H9 (cell line): ENCODE measurements at regions not wholly inside any gene's neighbourhood (a gene's known extent, or its start where the extent isn't known, plus 50 kb on each side); places are given as distances from the start of the nearest gene placed in this dataset.

Experiments
- DNase-seq: peaks from one replicate; pipeline ENCODE4 v3.0.0-alpha.2; 2017
- H2AFZ ChIP-seq: one replicate; pipeline ENCODE4 v1.6.1; 2013; ENCODE audit warnings: mild to moderate bottlenecking, low read length, control low read depth, moderate library complexity
- H2AK5ac ChIP-seq: 2 replicates; pipeline ENCODE4 v1.6.1; 2013; ENCODE audit warnings: low read length, control low read depth, mixed read lengths; ENCODE audit not compliant: insufficient read length
- H2BK120ac ChIP-seq: one replicate; pipeline ENCODE4 v1.6.1; 2013; ENCODE audit warnings: low read depth, mild to moderate bottlenecking, low read length, control low read depth, inconsistent platforms; ENCODE audit not compliant: poor library complexity, severe bottlenecking
- H2BK12ac ChIP-seq: 2 replicates; pipeline ENCODE4 v1.6.1; 2013; ENCODE audit warnings: low read length, control low read depth, mixed read lengths, low read depth; ENCODE audit not compliant: insufficient read length
- H2BK15ac ChIP-seq: 2 replicates; pipeline ENCODE4 v1.6.1; 2013; ENCODE audit warnings: low read depth, low read length, control low read depth
- H2BK20ac ChIP-seq: one replicate; pipeline ENCODE4 v1.6.1; 2013; ENCODE audit warnings: low read depth, mild to moderate bottlenecking, low read length, control low read depth, inconsistent platforms; ENCODE audit not compliant: poor library complexity, severe bottlenecking
- H2BK5ac ChIP-seq: 2 replicates; pipeline ENCODE4 v1.6.1; 2013; ENCODE audit warnings: low read length, control low read depth, mixed read lengths; ENCODE audit not compliant: insufficient read length
- H3K14ac ChIP-seq: 2 replicates; pipeline ENCODE4 v1.6.1; 2013; ENCODE audit warnings: low read length, control low read depth; ENCODE audit not compliant: insufficient read depth
- H3K18ac ChIP-seq: 2 replicates; pipeline ENCODE4 v1.6.1; 2013; ENCODE audit warnings: low read depth, mild to moderate bottlenecking, mixed read lengths, low read length, control low read depth; ENCODE audit not compliant: insufficient read length
- H3K23ac ChIP-seq: 2 replicates; pipeline ENCODE4 v1.6.1; 2013; ENCODE audit warnings: low read length, control low read depth, mixed read lengths, low read depth; ENCODE audit not compliant: insufficient read length
- H3K23me2 ChIP-seq: 2 replicates; pipeline ENCODE4 v1.6.1; 2013; ENCODE audit warnings: low read depth, mild to moderate bottlenecking, mixed read lengths, low read length, control low read depth; ENCODE audit not compliant: insufficient read length, poor library complexity, severe bottlenecking
- H3K27ac ChIP-seq: 2 replicates; pipeline ENCODE4 v1.5.1; 2013; ENCODE audit warnings: low read length, control low read depth, mixed read lengths, low read depth; ENCODE audit not compliant: insufficient read length
- H3K27me3 ChIP-seq: 2 replicates; pipeline ENCODE4 v1.6.1; 2013; ENCODE audit warnings: low read length, control low read depth, inconsistent platforms; ENCODE audit not compliant: insufficient read depth
- H3K4ac ChIP-seq: 2 replicates; pipeline ENCODE4 v1.6.1; 2013; ENCODE audit warnings: low read depth, mild to moderate bottlenecking, control low read depth, inconsistent platforms, low read length, moderate library complexity
- H3K4me1 ChIP-seq: 2 replicates; pipeline ENCODE4 v1.6.1; 2013; ENCODE audit warnings: low read length, control low read depth, inconsistent platforms; ENCODE audit not compliant: insufficient read depth
- H3K4me2 ChIP-seq: 2 replicates; pipeline ENCODE4 v1.6.1; 2013; ENCODE audit warnings: low read length, control low read depth, mixed read lengths; ENCODE audit not compliant: insufficient read length, insufficient read depth
- H3K56ac ChIP-seq: 2 replicates; pipeline ENCODE4 v1.6.1; 2013; ENCODE audit warnings: low read depth, mild to moderate bottlenecking, mixed read lengths, low read length, control low read depth; ENCODE audit not compliant: insufficient read length
- H3K79me1 ChIP-seq: 2 replicates; pipeline ENCODE4 v1.6.1; 2013; ENCODE audit warnings: low read depth, mild to moderate bottlenecking, moderate library complexity, low read length, control low read depth, inconsistent platforms; ENCODE audit not compliant: insufficient read depth, poor library complexity, severe bottlenecking
- H3K79me2 ChIP-seq: 2 replicates; pipeline ENCODE4 v1.6.1; 2013; ENCODE audit warnings: low read length, control low read depth, inconsistent platforms; ENCODE audit not compliant: insufficient read depth
- H3K9ac ChIP-seq: 2 replicates; pipeline ENCODE4 v1.6.1; 2013; ENCODE audit warnings: low read length, control low read depth, mixed read lengths; ENCODE audit not compliant: insufficient read length; ENCODE audit errors: extremely low read depth
- H3K9me3 ChIP-seq: one replicate; pipeline ENCODE4 v1.6.1; 2013; ENCODE audit warnings: low read depth, low read length, inconsistent platforms; ENCODE audit not compliant: control insufficient read depth
- H3T11ph ChIP-seq: one replicate; pipeline ENCODE4 v1.6.1; 2013; ENCODE audit warnings: mild to moderate bottlenecking, low read length, control low read depth, inconsistent platforms
- H4K20me1 ChIP-seq: one replicate; pipeline ENCODE4 v1.6.1; 2013; ENCODE audit not compliant: control insufficient read depth, insufficient read length, insufficient read depth
- H4K5ac ChIP-seq: 2 replicates; pipeline ENCODE4 v1.6.1; 2013; ENCODE audit warnings: low read depth, mild to moderate bottlenecking, mixed read lengths, low read length, control low read depth; ENCODE audit not compliant: insufficient read length
- H4K8ac ChIP-seq: replicated peaks from 2 replicates; pipeline ENCODE4 v1.6.1; 2013; ENCODE audit warnings: low read length, control low read depth, mixed read lengths, low read depth; ENCODE audit not compliant: insufficient read length
- H4K91ac ChIP-seq: 2 replicates; pipeline ENCODE4 v1.6.1; 2013; ENCODE audit warnings: low read depth, mild to moderate bottlenecking, moderate library complexity, mixed read lengths, low read length, control low read depth; ENCODE audit not compliant: insufficient read length
- H3K27ac Mint-ChIP-seq, 3 experiments: 2 replicates in 2 of 3; 3 replicates in 1 of 3; pipeline ENCODE4 v1.8.0; 2020 to 2021; ENCODE audit warnings: mixed read lengths in 3 of 3, mild to moderate bottlenecking in 1 of 3, moderate library complexity in 1 of 3
- H3K27me3 Mint-ChIP-seq: 2 replicates; pipeline ENCODE4 v1.8.0; 2021; ENCODE audit warnings: low read depth, mild to moderate bottlenecking, moderate library complexity, mixed read lengths
- H3K36me3 Mint-ChIP-seq, 3 experiments: 2 replicates in 2 of 3; 3 replicates in 1 of 3; pipeline ENCODE4 v1.8.0; 2020 to 2021; ENCODE audit warnings: low read depth in 3 of 3, mixed read lengths in 3 of 3; ENCODE audit not compliant: insufficient read depth in 1 of 3
- H3K4me1 Mint-ChIP-seq, 2 experiments: 2 replicates each; pipeline ENCODE4 v1.8.0; 2020; ENCODE audit warnings: mixed read lengths in 2 of 2
- H3K4me3 Mint-ChIP-seq, 2 experiments: 2 replicates in 1 of 2; 3 replicates in 1 of 2; pipeline ENCODE4 v1.8.0; 2020 to 2021; ENCODE audit warnings: mild to moderate bottlenecking in 2 of 2, mixed read lengths in 2 of 2, moderate library complexity in 1 of 2
- H3K9me3 Mint-ChIP-seq, 2 experiments: 2 replicates in 1 of 2; 3 replicates in 1 of 2; pipeline ENCODE4 v1.8.0; 2020; ENCODE audit warnings: mild to moderate bottlenecking in 2 of 2, mixed read lengths in 2 of 2, moderate library complexity in 1 of 2
- CTCF ChIP-seq: fragments of 200-600 bp; sonication (generic); conservative IDR thresholded peaks from 3 replicates; pipeline ENCODE4 v1.8.0; 2021; ENCODE audit warnings: antibody characterized with exemption, mild to moderate bottlenecking
- WGBS: extraction: QIAGEN DNeasy Blood & Tissue Kit; methylation state at CpG from one replicate; pipeline ENCODE4 v1.1.7; 2013; ENCODE audit warnings: missing lambda C conversion rate, low lambda C conversion rate, mixed read lengths; ENCODE audit not compliant: insufficient read length; ENCODE audit errors: extremely low coverage; 5-methylcytosine and 5-hydroxymethylcytosine counted together

GRCh38 chr9:126159430-126160060 lies 167.1 kb upstream of the MVB12B start:
- Mint-ChIP-seq H3K27ac (no peak overlapping the region), H3K36me3 (no peaks in the 10 kb centered on the region; a peak in 2 of 7 replicates), H3K4me1 (peaks cover 8% of the 10 kb centered on the region in 2 experiments), H3K9me3 (no peaks in the 10 kb centered on the region; a peak in 1 of 5 replicates), H3K4me3 (no peak overlapping the region), H3K27me3 (peaks cover 15% of the 10 kb centered on the region)
- Histone ChIP-seq H2BK20ac (no peak overlapping the region), H3K56ac (no peak overlapping the region), H3K27ac (no peak overlapping the region), H3K4me2 (no peak overlapping the region), H3K4ac (no peak overlapping the region), H4K5ac (no peak overlapping the region), H3K79me2 (no peaks in the 10 kb centered on the region), H4K91ac (no peak overlapping the region), H2BK15ac (no peak overlapping the region), H2BK5ac (no peak overlapping the region), H2BK12ac (no peak overlapping the region), H4K8ac (no peak overlapping the region), H2AK5ac (no peak overlapping the region), H2AFZ (no peak overlapping the region), H3K18ac (no peak overlapping the region), H3K14ac (no peak overlapping the region), H3K4me1 (peaks cover 2% of the 10 kb centered on the region; the same call in 1 of the 2 replicates), H3K9me3 (no peaks in the 10 kb centered on the region), H2BK120ac (no peak overlapping the region), H3K23me2 (no peaks in the 10 kb centered on the region), H3K79me1 (no peaks in the 10 kb centered on the region), H4K20me1 (no peaks in the 10 kb centered on the region), H3K27me3 (no peaks in the 10 kb centered on the region), H3T11ph (no peak overlapping the region), H3K23ac (no peak overlapping the region), H3K9ac (no peak overlapping the region)
- DNase-seq, result no peak
- WGBS, result no CpG with 5 or more reads among the region's 17 CpGs
- TF ChIP-seq CTCF, result no peak
